Right lobe of liver (tissue), 4 donors: ENCODE measurements at regions not wholly inside any gene's neighbourhood (a gene's known extent, or its start where the extent isn't known, plus 50 kb on each side); places are given as distances from the start of the nearest gene placed in this dataset.

Experiments
- CTCF ChIP-seq, 4 donors: fragments of 200-600 bp in 3 of 4; fragments of 450-650 bp in 1 of 4; IDR thresholded peaks; one replicate each; pipeline versions ENCODE4 v1.5.1 to v1.8.0; 2016 to 2022; ENCODE audit warnings: antibody characterized with exemption in 4 of 4, mild to moderate bottlenecking in 2 of 4
- POLR2A ChIP-seq: fragments of 450-650 bp; IDR thresholded peaks from one replicate; pipeline ENCODE4 v1.6.1; 2017; ENCODE audit warnings: antibody characterized with exemption, mild to moderate bottlenecking
- donor health status: DM: no; HTN: no; CAD: no.
- donor health status: DM: no; HTN: no; CAD: no.
- donor health status: DM: no; HTN: yes; CAD: no.

GRCh38 chr3:152973575-152973974 is 138.6 kb downstream of the P2RY1 start:
- no peak for TF ChIP-seq CTCF (IDR thresholded peaks at IDR 0.05)
- TF ChIP-seq POLR2A = no peak
